Neural cell (in vitro differentiated cells): ENCODE measurements at regions not wholly inside any gene's neighbourhood (a gene's known extent, or its start where the extent isn't known, plus 50 kb on each side); places are given as distances from the start of the nearest gene placed in this dataset.

Experiments used
- H2AFZ ChIP-seq: fragments of 200-600, 300-800 bp; sonication (generic), shearing (Covaris generic); 2 replicates; pipeline ENCODE4 v1.6.0; 2014; ENCODE audit warnings: low read depth, mild to moderate bottlenecking, antibody characterized with exemption, low read length, moderate library complexity
- H3F3A ChIP-seq: fragments of 200-600 bp; shearing (Covaris generic); 2 replicates; pipeline ENCODE4 v1.6.1; 2016; ENCODE audit warnings: mild to moderate bottlenecking, moderate library complexity, mixed read lengths, antibody characterized with exemption, low read length; ENCODE audit not compliant: insufficient read depth, poor library complexity, severe bottlenecking
- H3K27ac ChIP-seq: fragments of 200-600, 300-800 bp; sonication (generic), shearing (Covaris generic); 2 replicates; pipeline ENCODE4 v1.5.1; 2014; ENCODE audit warnings: mild to moderate bottlenecking, low read length, moderate library complexity
- H3K27me3 ChIP-seq: fragments of 300-800, 200-600 bp; sonication (generic), shearing (Covaris generic); 2 replicates; pipeline ENCODE4 v1.6.0; 2014; ENCODE audit warnings: mild to moderate bottlenecking, low read depth, low read length, moderate library complexity; ENCODE audit not compliant: insufficient read depth
- H3K36me3 ChIP-seq: fragments of 300-800, 200-600 bp; sonication (generic), shearing (Covaris generic); 2 replicates; pipeline ENCODE4 v1.5.1; 2014; ENCODE audit warnings: mild to moderate bottlenecking, antibody characterized with exemption, low read length, moderate library complexity; ENCODE audit not compliant: insufficient read depth
- H3K4me2 ChIP-seq: fragments of 300-800, 200-600 bp; sonication (generic), shearing (Covaris generic); 2 replicates; pipeline ENCODE4 v1.6.0; 2014; ENCODE audit warnings: mild to moderate bottlenecking, low read length
- H3K4me3 ChIP-seq: fragments of 300-800, 200-600 bp; sonication (generic), shearing (Covaris generic); 2 replicates; pipeline ENCODE4 v1.5.1; 2014; ENCODE audit warnings: mild to moderate bottlenecking, low read length, moderate library complexity
- H3K79me2 ChIP-seq: fragments of 200-600 bp; shearing (Covaris generic); replicated peaks from 2 replicates; pipeline ENCODE4 v1.6.0; 2014; ENCODE audit warnings: mild to moderate bottlenecking, low read length, moderate library complexity; ENCODE audit not compliant: insufficient read depth
- H3K9ac ChIP-seq: fragments of 300-800, 200-600 bp; sonication (generic), shearing (Covaris generic); 2 replicates; pipeline ENCODE4 v1.6.1; 2016; ENCODE audit warnings: mild to moderate bottlenecking, low read length, mixed read lengths
- H3K9me2 ChIP-seq: fragments of 200-600 bp; shearing (Covaris generic); 2 replicates; pipeline ENCODE4 v1.6.1; 2016; ENCODE audit warnings: mild to moderate bottlenecking, low read length, mixed read lengths; ENCODE audit not compliant: insufficient read depth
- H3K9me3 ChIP-seq: fragments of 200-600, 300-800 bp; sonication (generic), shearing (Covaris generic); 2 replicates; pipeline ENCODE4 v1.6.1; 2016; ENCODE audit warnings: mild to moderate bottlenecking, mixed run types, low read length, moderate library complexity, mixed read lengths
- H4K20me1 ChIP-seq: fragments of 200-600 bp; shearing (Covaris generic); 2 replicates; pipeline ENCODE4 v1.6.1; 2016; ENCODE audit warnings: mild to moderate bottlenecking, mixed run types; ENCODE audit not compliant: insufficient read depth
- EP300 ChIP-seq: fragments of 450-650 bp; conservative IDR thresholded peaks from 2 replicates; pipeline ENCODE4 v1.6.1; 2014; ENCODE audit warnings: antibody characterized with exemption, mild to moderate bottlenecking, moderate library complexity; ENCODE audit not compliant: poor library complexity, severe bottlenecking
- EZH2 ChIP-seq: fragments of 200-600, 300-800 bp; shearing (Covaris generic), sonication (generic); IDR thresholded peaks from 2 replicates; pipeline ENCODE4 v1.6.1; 2014; ENCODE audit warnings: antibody characterized with exemption, low read length, borderline replicate concordance, mild to moderate bottlenecking; ENCODE audit not compliant: insufficient read depth, poor library complexity, severe bottlenecking
- MXI1 ChIP-seq: fragments of 450-650 bp; conservative IDR thresholded peaks from 2 replicates; pipeline ENCODE4 v1.6.1; 2014; ENCODE audit warnings: antibody characterized with exemption, mild to moderate bottlenecking; ENCODE audit not compliant: poor library complexity, severe bottlenecking
- POLR2AphosphoS5 ChIP-seq: IDR thresholded peaks from 2 replicates; pipeline ENCODE4 v1.6.1; 2012
- RAD21 ChIP-seq: fragments of 450-650 bp; conservative IDR thresholded peaks from 2 replicates; pipeline ENCODE4 v1.6.1; 2014; ENCODE audit warnings: antibody characterized with exemption, mild to moderate bottlenecking, moderate library complexity
- REST ChIP-seq: IDR thresholded peaks from 2 replicates; pipeline ENCODE4 v1.6.1; 2012; ENCODE audit warnings: borderline replicate concordance
- SMC3 ChIP-seq: fragments of 450-650 bp; conservative IDR thresholded peaks from 2 replicates; pipeline ENCODE4 v1.6.1; 2014; ENCODE audit warnings: antibody characterized with exemption, mild to moderate bottlenecking, moderate library complexity; ENCODE audit not compliant: poor library complexity
- TAF1 ChIP-seq: IDR thresholded peaks from 2 replicates; pipeline ENCODE4 v1.6.1; 2012; ENCODE audit warnings: low read depth
- TF ChIP-seq, protein P1 (sequence below): fragments of 450-650 bp; IDR thresholded peaks from 2 replicates; pipeline ENCODE4 v1.5.1; 2014; ENCODE audit warnings: antibody characterized with exemption, mild to moderate bottlenecking, moderate library complexity; ENCODE audit not compliant: poor library complexity, severe bottlenecking

GRCh38 chr20:12955611-12956010 lies 53.2 kb upstream of the SPTLC3 start:
- Histone ChIP-seq H4K20me1 (no peaks in the 10 kb centered on the region), H3K27me3 (no peaks in the 10 kb centered on the region), H2AFZ (no peak overlapping the region), H3K4me2 (no peak overlapping the region), H3K9me3 (no peaks in the 10 kb centered on the region), H3K36me3 (no peaks in the 10 kb centered on the region), H3K4me3 (no peak overlapping the region), H3K79me2 (no peaks in the 10 kb centered on the region), H3K9me2 (no peaks in the 10 kb centered on the region), H3F3A (no peaks in the 10 kb centered on the region), H3K27ac (no peak overlapping the region), H3K9ac (no peak overlapping the region)
- TF ChIP-seq EP300: no peak
- TF ChIP-seq, protein P1, sequence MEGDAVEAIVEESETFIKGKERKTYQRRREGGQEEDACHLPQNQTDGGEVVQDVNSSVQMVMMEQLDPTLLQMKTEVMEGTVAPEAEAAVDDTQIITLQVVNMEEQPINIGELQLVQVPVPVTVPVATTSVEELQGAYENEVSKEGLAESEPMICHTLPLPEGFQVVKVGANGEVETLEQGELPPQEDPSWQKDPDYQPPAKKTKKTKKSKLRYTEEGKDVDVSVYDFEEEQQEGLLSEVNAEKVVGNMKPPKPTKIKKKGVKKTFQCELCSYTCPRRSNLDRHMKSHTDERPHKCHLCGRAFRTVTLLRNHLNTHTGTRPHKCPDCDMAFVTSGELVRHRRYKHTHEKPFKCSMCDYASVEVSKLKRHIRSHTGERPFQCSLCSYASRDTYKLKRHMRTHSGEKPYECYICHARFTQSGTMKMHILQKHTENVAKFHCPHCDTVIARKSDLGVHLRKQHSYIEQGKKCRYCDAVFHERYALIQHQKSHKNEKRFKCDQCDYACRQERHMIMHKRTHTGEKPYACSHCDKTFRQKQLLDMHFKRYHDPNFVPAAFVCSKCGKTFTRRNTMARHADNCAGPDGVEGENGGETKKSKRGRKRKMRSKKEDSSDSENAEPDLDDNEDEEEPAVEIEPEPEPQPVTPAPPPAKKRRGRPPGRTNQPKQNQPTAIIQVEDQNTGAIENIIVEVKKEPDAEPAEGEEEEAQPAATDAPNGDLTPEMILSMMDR: no peak
- no peak for TF ChIP-seq MXI1
- TF ChIP-seq SMC3: no peak
- TF ChIP-seq RAD21: no peak
- no peak for TF ChIP-seq REST
- TF ChIP-seq POLR2AphosphoS5: no peak
- no peak for TF ChIP-seq EZH2
- no peak for TF ChIP-seq TAF1

- TF ChIP-seq, protein P1: no peak
- TF ChIP-seq TAF1 (no peak), POLR2AphosphoS5 (no peak), EZH2 (no peak), REST (no peak), MXI1 (no peak), EP300 (no peak), SMC3 (no peak), RAD21 (no peak)
- no peaks in the 10 kb centered on the region for H3F3A ChIP-seq
- no peaks in the 10 kb centered on the region for H3K9me3 ChIP-seq
- H4K20me1 ChIP-seq: no peaks in the 10 kb centered on the region
- no peak overlapping the region for H3K27ac ChIP-seq
- H3K79me2 ChIP-seq: no peaks in the 10 kb centered on the region
- no peaks in the 10 kb centered on the region for H3K27me3 ChIP-seq
- no peak overlapping the region for H3K9ac ChIP-seq
- H3K9me2 ChIP-seq: no peaks in the 10 kb centered on the region
- H3K36me3 ChIP-seq: no peaks in the 10 kb centered on the region
- H2AFZ ChIP-seq: no peak overlapping the region
- H3K4me3 ChIP-seq: no peak overlapping the region
- no peak overlapping the region for H3K4me2 ChIP-seq
Measured at GRCh38 chr20:12956303-12956702, 52.5 kb upstream of the SPTLC3 start.
